SU-DHL-6 (cell line): ENCODE measurements at regions not wholly inside any gene's neighbourhood (a gene's known extent, or its start where the extent isn't known, plus 50 kb on each side); places are given as distances from the start of the nearest gene placed in this dataset.

Source experiments
- H2AFZ ChIP-seq: fragments of 200-600 bp; sonication (generic); 2 replicates; pipeline ENCODE4 v1.6.1; 2014; ENCODE audit warnings: low read depth, mild to moderate bottlenecking, moderate library complexity, mixed read lengths, antibody characterized with exemption, low read length; ENCODE audit not compliant: severe bottlenecking
- H3F3A ChIP-seq: fragments of 200-600 bp; shearing (Covaris generic); 2 replicates; pipeline ENCODE4 v1.6.0; 2016; ENCODE audit warnings: antibody characterized with exemption, mild to moderate bottlenecking; ENCODE audit not compliant: insufficient read depth
- H3K27ac ChIP-seq: fragments of 200-600 bp; sonication (generic); 2 replicates; pipeline ENCODE4 v1.5.1; 2016; ENCODE audit warnings: low read depth, mild to moderate bottlenecking, low read length, moderate library complexity, mixed read lengths
- H3K27me3 ChIP-seq: fragments of 200-600 bp; sonication (generic), shearing (Covaris generic); 2 replicates; pipeline ENCODE4 v1.6.0; 2014; ENCODE audit warnings: mild to moderate bottlenecking, low read length
- H3K36me3 ChIP-seq: fragments of 200-600 bp; sonication (generic); 2 replicates; pipeline ENCODE4 v1.6.1; 2014; ENCODE audit warnings: mild to moderate bottlenecking, low read length, mixed read lengths
- H3K4me2 ChIP-seq: fragments of 300-600, 200-600 bp; shearing (Covaris generic), sonication (generic); 2 replicates; pipeline ENCODE4 v1.6.0; 2014; ENCODE audit warnings: low read length, low read depth, mild to moderate bottlenecking; ENCODE audit not compliant: poor library complexity, severe bottlenecking
- H3K4me3 ChIP-seq: fragments of 200-600 bp; sonication (generic); 2 replicates; pipeline ENCODE4 v1.5.1; 2014; ENCODE audit warnings: antibody characterized with exemption, low read length, mild to moderate bottlenecking, mixed read lengths; ENCODE audit not compliant: insufficient read depth, poor library complexity, severe bottlenecking
- H3K79me2 ChIP-seq: fragments of 200-600 bp; sonication (generic); 2 replicates; pipeline ENCODE4 v1.6.1; 2014; ENCODE audit warnings: mild to moderate bottlenecking, low read length, moderate library complexity; ENCODE audit not compliant: insufficient read depth
- H3K9ac ChIP-seq: fragments of 200-600 bp; sonication (generic); 2 replicates; pipeline ENCODE4 v1.7.0; 2014; ENCODE audit warnings: mild to moderate bottlenecking, low read length
- H3K9me2 ChIP-seq: fragments of 200-600 bp; sonication (generic); replicated peaks from 2 replicates; pipeline ENCODE4 v1.6.1; 2014; ENCODE audit warnings: low read length; ENCODE audit not compliant: insufficient read depth
- H3K9me3 ChIP-seq: fragments of 200-600 bp; sonication (generic); 2 replicates; pipeline ENCODE4 v1.6.1; 2014; ENCODE audit warnings: low read length, mixed read lengths; ENCODE audit not compliant: insufficient read depth
- H4K20me1 ChIP-seq: fragments of 200-600 bp; sonication (generic); 2 replicates; pipeline ENCODE4 v1.6.1; 2014; ENCODE audit warnings: low read depth, mild to moderate bottlenecking, antibody characterized with exemption, low read length, moderate library complexity, mixed read lengths
- EZH2phosphoT487 ChIP-seq: fragments of 200-600 bp; sonication (generic), shearing (Covaris generic); conservative IDR thresholded peaks from 2 replicates; pipeline ENCODE4 v1.6.1; 2018; ENCODE audit warnings: mild to moderate bottlenecking, antibody characterized with exemption, low read length, moderate library complexity, mixed read lengths
- TF ChIP-seq, protein P1 (sequence below): fragments of 200-600 bp; sonication (generic); IDR thresholded peaks from one replicate; pipeline ENCODE4 v1.5.1; 2017; ENCODE audit warnings: antibody characterized with exemption, mild to moderate bottlenecking, low read length, moderate library complexity; ENCODE audit not compliant: insufficient read depth, poor library complexity, severe bottlenecking

DNA sequence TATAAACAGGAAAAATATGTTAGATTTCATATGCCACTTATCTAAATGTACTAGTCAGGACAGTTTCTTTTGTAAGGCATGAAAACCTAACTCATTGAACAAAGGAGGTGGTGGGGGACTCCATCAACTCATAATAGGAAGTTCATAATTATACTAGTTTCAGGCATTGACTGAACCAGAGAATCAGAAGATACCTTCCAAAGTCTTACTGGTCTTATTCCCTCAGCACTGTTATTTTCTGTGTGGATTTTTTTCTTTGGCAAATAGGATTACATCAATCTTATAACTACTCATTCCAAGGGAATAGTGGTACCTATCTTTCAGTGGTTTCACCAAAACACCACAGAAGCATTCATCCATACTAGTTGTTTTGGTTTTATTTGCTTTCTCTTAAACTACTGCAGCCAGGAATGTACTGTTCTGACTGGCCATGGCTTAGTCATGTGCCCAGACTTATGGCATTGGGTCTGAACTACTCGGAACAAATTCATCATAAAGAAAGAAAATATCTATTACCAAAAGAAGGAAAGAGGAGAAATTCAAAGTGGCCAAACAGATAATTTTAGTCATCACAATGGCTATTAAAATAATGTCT lies 273.9 kb downstream of the ARAP2 start:
- Histone ChIP-seq H3K27me3 (no peaks in the 10 kb centered on the region), H3K9ac (no peak overlapping the region), H3F3A (no peaks in the 10 kb centered on the region), H3K4me2 (no peak overlapping the region), H3K9me3 (no peaks in the 10 kb centered on the region), H4K20me1 (no peaks in the 10 kb centered on the region), H2AFZ (no peak overlapping the region), H3K36me3 (no peaks in the 10 kb centered on the region), H3K79me2 (no peaks in the 10 kb centered on the region), H3K4me3 (no peak overlapping the region), H3K9me2 (no peaks in the 10 kb centered on the region), H3K27ac (no peak overlapping the region)
- TF ChIP-seq, protein P1, sequence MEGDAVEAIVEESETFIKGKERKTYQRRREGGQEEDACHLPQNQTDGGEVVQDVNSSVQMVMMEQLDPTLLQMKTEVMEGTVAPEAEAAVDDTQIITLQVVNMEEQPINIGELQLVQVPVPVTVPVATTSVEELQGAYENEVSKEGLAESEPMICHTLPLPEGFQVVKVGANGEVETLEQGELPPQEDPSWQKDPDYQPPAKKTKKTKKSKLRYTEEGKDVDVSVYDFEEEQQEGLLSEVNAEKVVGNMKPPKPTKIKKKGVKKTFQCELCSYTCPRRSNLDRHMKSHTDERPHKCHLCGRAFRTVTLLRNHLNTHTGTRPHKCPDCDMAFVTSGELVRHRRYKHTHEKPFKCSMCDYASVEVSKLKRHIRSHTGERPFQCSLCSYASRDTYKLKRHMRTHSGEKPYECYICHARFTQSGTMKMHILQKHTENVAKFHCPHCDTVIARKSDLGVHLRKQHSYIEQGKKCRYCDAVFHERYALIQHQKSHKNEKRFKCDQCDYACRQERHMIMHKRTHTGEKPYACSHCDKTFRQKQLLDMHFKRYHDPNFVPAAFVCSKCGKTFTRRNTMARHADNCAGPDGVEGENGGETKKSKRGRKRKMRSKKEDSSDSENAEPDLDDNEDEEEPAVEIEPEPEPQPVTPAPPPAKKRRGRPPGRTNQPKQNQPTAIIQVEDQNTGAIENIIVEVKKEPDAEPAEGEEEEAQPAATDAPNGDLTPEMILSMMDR: no peak
- TF ChIP-seq EZH2phosphoT487: no peak

DNA sequence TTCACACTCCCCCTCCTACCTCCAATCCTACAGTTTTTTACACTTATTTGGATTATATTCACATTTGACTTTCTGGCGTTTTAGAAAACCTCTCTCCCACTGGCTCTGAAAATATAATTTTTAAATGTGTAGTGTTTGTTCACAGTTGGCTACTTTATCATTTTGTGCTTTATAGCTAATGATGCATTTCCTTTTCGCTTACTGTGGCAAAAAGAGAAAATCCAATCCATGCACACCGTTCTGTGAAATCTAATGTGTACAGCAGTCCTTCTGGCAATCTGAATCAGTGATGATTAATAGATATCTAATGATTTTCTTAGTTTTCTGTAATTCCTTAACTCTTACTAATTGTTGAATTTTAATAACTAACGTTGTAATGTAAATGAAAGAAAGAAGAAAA lies 271.5 kb downstream of the ARAP2 start:
- no peak overlapping the region for H3K27ac ChIP-seq
- H3K9ac ChIP-seq: no peak overlapping the region
- no peaks in the 10 kb centered on the region for H3K79me2 ChIP-seq
- no peak overlapping the region for H3K4me2 ChIP-seq
- H3F3A ChIP-seq: no peaks in the 10 kb centered on the region
- no peaks in the 10 kb centered on the region for H3K36me3 ChIP-seq
- no peak overlapping the region for H2AFZ ChIP-seq
- TF ChIP-seq, protein P1: no peak
- H3K9me2 ChIP-seq: no peaks in the 10 kb centered on the region
- H3K9me3 ChIP-seq: no peaks in the 10 kb centered on the region
- no peak overlapping the region for H3K4me3 ChIP-seq
- H4K20me1 ChIP-seq: no peaks in the 10 kb centered on the region
- no peaks in the 10 kb centered on the region for H3K27me3 ChIP-seq

DNA sequence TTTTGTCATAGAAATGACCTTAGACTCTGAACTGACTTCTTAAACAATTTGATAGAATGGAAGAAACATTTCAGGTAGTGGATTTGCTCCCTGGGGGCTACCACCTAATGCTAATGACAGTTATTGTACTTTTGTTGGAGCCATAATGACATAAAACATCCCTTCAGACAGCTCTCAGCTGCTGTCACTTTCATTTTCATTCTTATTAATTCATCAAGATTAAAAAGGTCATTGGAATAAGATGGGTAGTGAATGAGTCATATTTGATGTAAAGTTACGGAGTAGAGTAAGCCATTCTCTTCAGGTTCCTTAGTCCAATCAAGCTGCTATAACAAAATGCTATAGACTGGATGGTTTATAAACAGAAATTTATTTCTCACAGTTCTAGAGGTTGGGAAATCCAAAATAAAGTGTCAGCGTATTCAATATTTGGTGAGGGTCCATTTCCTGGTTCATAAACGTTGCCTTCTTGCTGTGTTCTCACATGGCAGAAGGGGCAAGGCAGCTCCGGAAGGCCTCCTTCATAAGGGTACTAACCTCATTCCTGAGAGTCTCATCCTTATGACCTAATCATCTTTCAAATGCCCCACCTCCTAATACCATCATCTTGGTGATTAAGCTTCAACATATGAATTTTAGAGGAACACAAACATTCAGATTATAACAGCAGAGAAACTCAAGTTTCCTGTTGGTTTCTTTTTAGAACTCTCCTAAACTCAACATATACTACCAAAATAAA lies 268.5 kb downstream of the ARAP2 start:
- H3K27ac ChIP-seq: no peak overlapping the region
- no peak overlapping the region for H2AFZ ChIP-seq
- TF ChIP-seq, protein P1: no peak
- no peak for TF ChIP-seq EZH2phosphoT487
- no peaks in the 10 kb centered on the region for H4K20me1 ChIP-seq
- no peaks in the 10 kb centered on the region for H3F3A ChIP-seq
- no peaks in the 10 kb centered on the region for H3K9me3 ChIP-seq
- H3K9me2 ChIP-seq: no peaks in the 10 kb centered on the region
- H3K9ac ChIP-seq: no peak overlapping the region
- no peak overlapping the region for H3K4me2 ChIP-seq
- H3K36me3 ChIP-seq: no peaks in the 10 kb centered on the region
- no peak overlapping the region for H3K4me3 ChIP-seq
- no peaks in the 10 kb centered on the region for H3K79me2 ChIP-seq
- no peaks in the 10 kb centered on the region for H3K27me3 ChIP-seq
